NCI-H1417 (cell line): ENCODE measurements at regions not wholly inside any gene's neighbourhood (a gene's known extent, or its start where the extent isn't known, plus 50 kb on each side); places are given as distances from the start of the nearest gene placed in this dataset.

Source experiments
- DNase-seq, 3 experiments: peaks; one replicate each; lab custom pipeline; 2025; lab: John Stamatoyannopoulos, UW

GRCh38 chr12:48286665-48287064 is 64.1 kb downstream of the ZNF641 start:
- DNase-seq = no peak

GRCh38 chr12:48285751-48286650 is 64.7 kb downstream of the ZNF641 start:
- DNase-seq = no peak

GRCh38 chr12:48281811-48282210 is 68.9 kb downstream of the ZNF641 start:
- no peak for DNase-seq

GRCh38 chr12:48280572-48280971 is 70.1 kb downstream of the ZNF641 start:
- no peak for DNase-seq

GRCh38 chr12:48279601-48280000 is 71.1 kb downstream of the ZNF641 start:
- peak in 1 of 3 experiments; percentile 17 for DNase-seq

- DNase-seq = no peak
Observed at GRCh38 chr12:48279101-48279500, 71.6 kb downstream of the ZNF641 start.

GRCh38 chr12:48276621-48277020 is 73.5 kb upstream of the OR10AD1 start:
- DNase-seq = no peak

- DNase-seq = no peak
Observed at GRCh38 chr12:48266826-48267225, 63.7 kb upstream of the OR10AD1 start.

GRCh38 chr12:48265777-48266176 is 62.7 kb upstream of the OR10AD1 start:
- DNase-seq = no peak

- no peak for DNase-seq
Observed at GRCh38 chr12:48263617-48264016, 60.5 kb upstream of the OR10AD1 start.

GRCh38 chr12:48261773-48262172 is 58.7 kb upstream of the OR10AD1 start:
- DNase-seq = no peak
